Activated T-cell treated with anti-CD3 and anti-CD28 coated beads, Interleukin-2, amount 50 U/mL, for 4 hours (primary cell): ENCODE measurements at regions not wholly inside any gene's neighbourhood (a gene's known extent, or its start where the extent isn't known, plus 50 kb on each side); places are given as distances from the start of the nearest gene placed in this dataset.

Experiments
- ATAC-seq, 2 donors: fragments of 200-7000 bp; cut with Tn5 transposase; one replicate each; pipeline ENCODE4 v1.10.0; 2021
- DNase-seq: peaks from one replicate; pipeline ENCODE4 v3.0.0-alpha.2; 2020
- H3K27me3 Mint-ChIP-seq: one replicate; pipeline ENCODE4 v1.8.0; 2021; ENCODE audit warnings: low read depth, mixed read lengths
- H3K36me3 Mint-ChIP-seq: one replicate; pipeline ENCODE4 v1.8.0; 2022; ENCODE audit warnings: mixed read lengths; ENCODE audit not compliant: insufficient read depth
- H3K4me1 Mint-ChIP-seq: one replicate; pipeline ENCODE4 v1.8.0; 2021; ENCODE audit warnings: low read depth, mixed read lengths
- H3K4me3 Mint-ChIP-seq: one replicate; pipeline ENCODE4 v1.8.0; 2021; ENCODE audit warnings: mild to moderate bottlenecking, moderate library complexity, mixed read lengths
- H3K9me3 Mint-ChIP-seq: one replicate; pipeline ENCODE4 v1.8.0; 2021; ENCODE audit warnings: mixed read lengths

- no peaks in the 10 kb centered on the region for H3K9me3 Mint-ChIP-seq
- DNase-seq, result no peak
- H3K27me3 Mint-ChIP-seq, result peaks cover 2% of the 10 kb centered on the region
These were observed 213.2 kb upstream of the RGMA start for GRCh38 chr15:93302080-93302765.

GRCh38 chr15:93300796-93301195 is 211.8 kb upstream of the RGMA start:
- DNase-seq (no peak), ATAC-seq (no peak)
- H3K36me3 Mint-ChIP-seq, result no peaks in the 10 kb centered on the region
- H3K4me3 Mint-ChIP-seq, result no peak overlapping the region
- no peaks in the 10 kb centered on the region for H3K4me1 Mint-ChIP-seq
- H3K9me3 Mint-ChIP-seq, result no peaks in the 10 kb centered on the region
- H3K27me3 Mint-ChIP-seq, result peaks cover 2% of the 10 kb centered on the region

More at GRCh38 chr15:93302080-93302765, 213.2 kb upstream of the RGMA start:
- no peaks in the 10 kb centered on the region for H3K4me1 Mint-ChIP-seq
- no peaks in the 10 kb centered on the region for H3K36me3 Mint-ChIP-seq
- H3K4me3 Mint-ChIP-seq, result no peak overlapping the region
- no peak for ATAC-seq

DNA sequence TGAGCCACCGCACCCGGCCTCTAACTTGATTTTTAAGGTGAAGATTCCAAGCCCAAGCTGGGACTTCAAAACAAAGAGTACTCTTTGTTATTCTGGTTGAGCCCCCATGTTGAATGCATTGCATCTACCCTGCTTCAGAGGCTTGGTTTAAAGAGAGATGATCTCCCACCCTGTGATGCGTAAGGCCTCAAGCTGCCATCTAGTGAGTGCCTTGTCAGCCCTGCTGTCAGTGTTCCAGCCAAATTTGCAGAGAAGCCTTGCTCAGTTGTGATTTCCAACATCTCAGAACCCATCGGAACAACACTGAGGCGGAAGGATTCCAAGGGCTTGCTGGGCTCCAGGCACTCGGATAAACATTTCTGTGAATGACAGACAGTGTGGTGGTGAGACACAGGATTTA is 210.7 kb upstream of the RGMA start:
- no peaks in the 10 kb centered on the region for H3K36me3 Mint-ChIP-seq
- H3K4me3 Mint-ChIP-seq, result no peak overlapping the region
- H3K4me1 Mint-ChIP-seq, result no peaks in the 10 kb centered on the region
- no peaks in the 10 kb centered on the region for H3K9me3 Mint-ChIP-seq
- ATAC-seq, result no peak
- peaks cover 4% of the 10 kb centered on the region for H3K27me3 Mint-ChIP-seq
- no peak for DNase-seq

GRCh38 chr15:93298901-93299300 is 209.9 kb upstream of the RGMA start:
- no peaks in the 10 kb centered on the region for H3K4me1 Mint-ChIP-seq
- no peak overlapping the region for H3K4me3 Mint-ChIP-seq
- H3K36me3 Mint-ChIP-seq, result no peaks in the 10 kb centered on the region
- DNase-seq, result no peak
- H3K9me3 Mint-ChIP-seq, result no peaks in the 10 kb centered on the region
- no peak for ATAC-seq
- H3K27me3 Mint-ChIP-seq, result peaks cover 4% of the 10 kb centered on the region

GRCh38 chr15:93296759-93297500 is 207.9 kb upstream of the RGMA start:
- Mint-ChIP-seq H3K9me3 (no peaks in the 10 kb centered on the region), H3K4me1 (no peaks in the 10 kb centered on the region), H3K36me3 (no peaks in the 10 kb centered on the region), H3K27me3 (peaks cover 3% of the 10 kb centered on the region), H3K4me3 (no peak overlapping the region)
- DNase-seq (no peak), ATAC-seq (no peak)

GRCh38 chr15:93294896-93295295 is 205.9 kb upstream of the RGMA start:
- Mint-ChIP-seq H3K36me3 (no peaks in the 10 kb centered on the region), H3K4me3 (no peak overlapping the region), H3K4me1 (no peaks in the 10 kb centered on the region)

DNA sequence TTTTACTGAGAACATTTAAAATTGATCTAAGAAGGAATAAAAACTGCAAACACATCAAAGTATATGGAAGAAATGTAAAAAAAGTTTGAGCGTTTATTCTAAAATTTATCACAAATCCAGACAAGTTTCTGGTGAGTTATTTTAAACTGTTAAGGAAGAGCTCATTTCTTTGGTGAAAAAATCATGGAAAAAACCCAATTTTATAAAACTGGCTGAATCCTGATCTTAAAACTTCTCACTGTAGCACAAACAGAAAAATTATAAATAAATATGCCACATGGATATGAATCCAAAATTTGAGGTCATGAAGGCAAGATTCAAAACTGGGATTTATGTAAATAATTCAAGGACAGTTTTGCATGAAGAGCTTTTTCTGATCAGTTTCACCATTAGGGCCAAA is 205.1 kb upstream of the RGMA start:
- ATAC-seq, result no peak
- peaks cover 12% of the 10 kb centered on the region for H3K27me3 Mint-ChIP-seq

More at GRCh38 chr15:93294896-93295295, 205.9 kb upstream of the RGMA start:
- Mint-ChIP-seq H3K27me3 (peaks cover 9% of the 10 kb centered on the region), H3K9me3 (no peaks in the 10 kb centered on the region)
- DNase-seq (no peak), ATAC-seq (no peak)

DNA sequence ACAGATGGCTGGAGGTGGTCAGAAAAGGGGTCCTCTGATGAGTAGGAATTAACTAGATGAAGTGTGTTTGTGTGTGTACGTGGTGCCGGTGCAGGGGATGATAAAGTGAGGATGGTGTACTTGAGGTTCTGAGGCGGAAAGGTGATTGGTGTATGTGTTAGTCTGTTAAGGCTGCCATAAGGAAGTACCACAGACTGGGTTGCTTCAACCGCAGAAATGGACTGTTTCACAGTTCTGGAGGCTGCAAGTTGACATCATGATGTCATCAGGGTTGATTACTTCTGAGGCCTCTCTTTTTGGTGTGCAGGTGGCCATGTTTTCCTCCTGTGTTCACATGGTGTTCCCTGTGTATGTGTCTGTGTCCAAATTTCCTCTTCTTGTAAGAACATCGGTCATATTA is 202.4 kb upstream of the RGMA start:
- no peak for ATAC-seq
- peaks cover 14% of the 10 kb centered on the region for H3K27me3 Mint-ChIP-seq
- H3K9me3 Mint-ChIP-seq, result no peaks in the 10 kb centered on the region
- DNase-seq, result no peak
- H3K36me3 Mint-ChIP-seq, result no peaks in the 10 kb centered on the region
- H3K4me1 Mint-ChIP-seq, result no peaks in the 10 kb centered on the region
- H3K4me3 Mint-ChIP-seq, result no peak overlapping the region

More for the DNA sequence above, 205.1 kb upstream of the RGMA start:
- H3K4me3 Mint-ChIP-seq, result no peak overlapping the region
- no peaks in the 10 kb centered on the region for H3K9me3 Mint-ChIP-seq
- H3K36me3 Mint-ChIP-seq, result no peaks in the 10 kb centered on the region
- no peak for DNase-seq
- no peaks in the 10 kb centered on the region for H3K4me1 Mint-ChIP-seq

DNA sequence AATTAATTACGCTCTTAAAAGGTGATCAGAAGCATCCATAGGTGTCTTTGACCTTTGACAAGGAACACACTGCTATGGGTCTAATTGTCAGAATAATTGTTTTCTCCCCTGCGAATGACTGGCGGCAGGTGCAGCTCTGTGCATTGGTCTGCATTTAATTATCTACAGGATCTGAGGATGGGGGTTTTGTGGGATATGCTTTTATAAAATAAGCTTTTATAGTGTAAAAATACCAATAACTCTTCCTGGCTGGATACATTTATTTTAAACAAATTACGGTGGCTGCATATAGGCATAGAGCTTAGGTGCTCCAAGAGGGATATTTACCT is 201.6 kb upstream of the RGMA start:
- H3K27me3 Mint-ChIP-seq, result peaks cover 14% of the 10 kb centered on the region
- ATAC-seq (no peak), DNase-seq (no peak)
- H3K4me3 Mint-ChIP-seq, result no peak overlapping the region
- no peaks in the 10 kb centered on the region for H3K4me1 Mint-ChIP-seq
- no peaks in the 10 kb centered on the region for H3K9me3 Mint-ChIP-seq
- no peaks in the 10 kb centered on the region for H3K36me3 Mint-ChIP-seq

GRCh38 chr15:93289941-93290617 is 201.1 kb upstream of the RGMA start:
- Mint-ChIP-seq H3K36me3 (no peaks in the 10 kb centered on the region), H3K27me3 (peaks cover 14% of the 10 kb centered on the region)
- ATAC-seq, result no peak

DNA sequence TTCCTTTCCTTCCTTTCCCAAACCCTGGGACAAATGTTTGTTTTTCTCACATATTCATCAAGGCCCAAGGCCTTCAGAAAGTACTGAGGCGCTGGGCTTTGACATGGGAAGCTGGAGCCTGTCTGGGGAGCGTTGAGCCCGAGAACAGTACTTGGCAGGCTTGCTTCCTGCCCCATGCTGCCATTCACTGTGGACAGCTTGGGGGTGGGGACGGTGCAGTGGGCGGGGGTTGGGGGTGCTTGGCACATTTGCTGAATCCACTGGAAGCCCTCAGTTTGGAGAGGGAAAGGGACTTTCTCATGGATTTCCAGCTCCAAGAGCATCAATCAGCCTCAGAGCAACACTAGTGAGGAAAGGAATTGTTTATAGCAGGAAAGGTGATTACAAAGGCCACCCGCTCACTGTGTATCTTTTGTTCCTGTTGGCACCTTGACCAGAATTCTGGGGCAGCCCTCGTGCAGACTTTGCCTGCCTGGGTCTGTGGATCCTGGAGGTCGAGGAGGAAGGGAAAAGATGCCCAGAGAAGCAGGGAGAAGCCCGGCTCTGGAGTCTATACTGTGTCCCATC is 199.8 kb upstream of the RGMA start:
- H3K36me3 Mint-ChIP-seq, result no peaks in the 10 kb centered on the region
- ATAC-seq, result no peak
- no peaks in the 10 kb centered on the region for H3K4me1 Mint-ChIP-seq
- H3K9me3 Mint-ChIP-seq, result no peaks in the 10 kb centered on the region
- H3K27me3 Mint-ChIP-seq, result peaks cover 13% of the 10 kb centered on the region
- no peak for DNase-seq
- H3K4me3 Mint-ChIP-seq, result no peak overlapping the region

More at GRCh38 chr15:93289941-93290617, 201.1 kb upstream of the RGMA start:
- DNase-seq, result no peak
- no peaks in the 10 kb centered on the region for H3K4me1 Mint-ChIP-seq
- no peaks in the 10 kb centered on the region for H3K9me3 Mint-ChIP-seq
- H3K4me3 Mint-ChIP-seq, result no peak overlapping the region

DNA sequence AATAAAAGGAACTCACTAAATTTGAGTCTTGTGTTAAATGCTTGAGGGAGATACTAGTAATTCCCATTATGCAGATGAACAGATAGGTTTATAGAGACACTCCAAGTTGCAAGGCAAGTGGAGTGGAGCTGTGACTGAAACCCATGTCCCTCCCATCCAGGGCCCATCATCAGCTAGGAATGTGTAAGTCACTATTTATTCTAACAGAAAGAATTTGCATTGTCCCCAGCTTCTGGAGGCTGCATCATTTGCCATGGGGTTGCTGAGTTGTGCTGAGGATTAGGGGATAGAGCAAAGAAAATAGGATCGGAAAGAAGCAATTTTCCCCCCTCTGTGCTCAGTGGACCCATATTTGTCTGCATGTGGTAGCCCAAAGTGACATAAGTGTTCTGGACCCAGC is 197.4 kb upstream of the RGMA start:
- Mint-ChIP-seq H3K27me3 (peaks cover 13% of the 10 kb centered on the region), H3K4me1 (no peaks in the 10 kb centered on the region), H3K36me3 (no peaks in the 10 kb centered on the region), H3K4me3 (no peak overlapping the region), H3K9me3 (no peaks in the 10 kb centered on the region)
- DNase-seq, result no peak
- ATAC-seq, result no peak

DNA sequence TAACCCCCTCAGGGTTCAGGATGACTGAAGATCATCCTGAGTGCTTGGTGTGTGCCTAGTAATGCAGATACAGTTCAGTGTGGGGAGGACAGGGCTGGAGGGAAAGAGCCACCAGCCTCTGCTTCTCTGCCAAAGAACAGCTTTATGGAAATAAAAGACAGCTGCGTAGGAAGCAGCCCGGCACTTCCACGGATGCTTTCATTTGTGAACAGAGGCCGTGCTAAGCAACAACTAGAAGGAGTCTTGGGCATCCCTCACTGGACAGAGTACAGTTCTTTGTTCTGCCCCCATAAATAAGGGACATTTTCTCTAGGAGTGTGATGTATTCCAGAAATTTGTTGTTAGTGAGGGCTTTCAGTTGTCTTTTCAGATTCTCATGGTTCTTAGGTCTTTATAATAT is 194.8 kb upstream of the RGMA start:
- H3K36me3 Mint-ChIP-seq, result no peaks in the 10 kb centered on the region
- H3K27me3 Mint-ChIP-seq, result peaks cover 12% of the 10 kb centered on the region

DNA sequence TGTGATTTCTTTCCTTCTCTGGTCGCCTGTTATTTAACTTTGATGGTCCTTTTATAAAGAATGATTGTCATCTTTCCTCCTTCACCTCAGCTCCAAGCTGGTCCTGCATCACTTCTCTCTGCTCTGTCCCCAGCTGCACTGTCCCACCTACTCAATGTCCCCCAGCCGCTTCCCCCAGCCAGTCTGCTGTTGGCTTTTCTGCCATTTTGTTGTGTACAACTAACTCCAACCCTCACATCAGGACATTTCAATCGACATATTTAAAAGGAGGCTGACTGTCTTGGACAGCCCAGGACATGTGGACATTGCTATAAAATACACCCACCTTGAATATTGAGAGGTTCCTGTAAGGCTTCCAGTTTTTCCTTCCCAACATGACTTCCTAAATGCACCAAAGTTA is 193.8 kb upstream of the RGMA start:
- Mint-ChIP-seq H3K27me3 (peaks cover 14% of the 10 kb centered on the region), H3K4me1 (no peaks in the 10 kb centered on the region)
- no peak for ATAC-seq

More for the DNA sequence above, 194.8 kb upstream of the RGMA start:
- no peak for ATAC-seq
- DNase-seq, result no peak
- Mint-ChIP-seq H3K4me3 (no peak overlapping the region), H3K4me1 (no peaks in the 10 kb centered on the region), H3K9me3 (no peaks in the 10 kb centered on the region)

More for the DNA sequence above, 193.8 kb upstream of the RGMA start:
- no peak for DNase-seq
- no peaks in the 10 kb centered on the region for H3K36me3 Mint-ChIP-seq
- H3K9me3 Mint-ChIP-seq, result no peaks in the 10 kb centered on the region
- no peak overlapping the region for H3K4me3 Mint-ChIP-seq
